ENCODE measurements at regions not wholly inside any gene's neighbourhood (a gene's known extent, or its start where the extent isn't known, plus 50 kb on each side); places are given as distances from the start of the nearest gene placed in this dataset.
"Not testable (repeated sequence)": the region's sequence is repeated elsewhere in the genome, so short reads cannot be mapped to it uniquely, and the experiment has no call there.

DNA sequence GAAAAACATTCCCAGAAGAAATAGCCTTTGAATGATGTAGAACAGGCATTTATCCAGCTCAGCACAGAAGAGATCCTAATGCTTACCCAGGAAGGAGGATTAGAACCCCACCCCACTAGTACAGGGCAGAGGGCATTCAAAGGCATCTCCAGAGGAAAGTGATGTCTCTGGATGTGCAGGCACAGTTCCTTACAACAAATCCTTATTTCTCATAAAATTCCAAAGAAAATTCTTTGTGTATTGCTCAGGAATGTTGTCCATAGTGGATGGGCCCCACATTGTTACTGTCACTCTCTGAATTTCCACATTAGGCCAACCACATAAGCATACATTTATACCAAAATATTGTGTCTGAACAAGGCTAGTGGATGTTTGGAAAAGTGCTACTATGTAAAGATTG is 243.0 kb downstream of the ADRA2A start:
- Histone ChIP-seq H3K9ac (ENCODE audit: insufficient read length) (no peak overlapping the region), H3K36me3 (ENCODE audit: insufficient read depth, low read length) (no peaks in the 10 kb centered on the region), H3K9me3 (ENCODE audit: low read depth, low read length) (no peaks in the 10 kb centered on the region), H3K4me3 (no peak overlapping the region), H3K27ac (no peak overlapping the region)
- DNase-seq (ENCODE audit: low read depth, low spot score), result no peak
- TF ChIP-seq POLR2AphosphoS5 (IDR thresholded peaks at IDR 0.05; ENCODE audit: borderline replicate concordance, low read depth, low read length) (no peak), FOXP2 (optimal IDR thresholded peaks at IDR 0.05; ENCODE audit: control extremely low read depth, extremely low read length, insufficient read depth) (no peak), EZH2 (IDR thresholded peaks at IDR 0.05) (no peak)

DNA sequence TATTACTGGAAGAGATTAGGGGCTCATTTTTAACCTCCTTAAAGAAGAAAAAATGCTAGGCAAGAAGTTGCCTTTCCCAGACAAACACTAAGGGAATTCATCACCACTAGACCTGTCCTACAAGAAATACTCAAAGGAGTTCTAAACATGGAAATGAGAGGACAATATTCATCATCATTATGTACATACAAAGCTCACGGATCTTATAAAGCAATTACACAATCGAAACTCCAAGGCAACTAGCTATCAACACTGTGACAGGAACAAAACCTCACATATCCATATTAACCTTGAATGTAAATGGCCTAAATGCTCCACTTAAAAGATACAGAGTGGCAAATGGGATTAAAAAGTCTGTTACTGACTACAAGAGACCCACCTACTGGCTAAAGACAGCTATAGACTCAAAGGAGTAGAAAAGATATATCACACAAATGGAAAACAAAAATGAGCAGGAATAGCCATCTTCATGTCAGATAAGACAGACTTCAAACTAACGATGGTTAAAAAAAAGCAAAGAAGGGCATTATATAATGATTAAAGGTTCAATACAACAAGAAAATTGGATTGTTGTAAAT is 246.6 kb downstream of the ADRA2A start:
- no peak for TF ChIP-seq EZH2 (IDR thresholded peaks at IDR 0.05)
- TF ChIP-seq POLR2AphosphoS5 (IDR thresholded peaks at IDR 0.05; ENCODE audit: borderline replicate concordance, low read depth, low read length), result no peak
- TF ChIP-seq FOXP2 (optimal IDR thresholded peaks at IDR 0.05; ENCODE audit: control extremely low read depth, extremely low read length, insufficient read depth), result no peak
- H3K9ac ChIP-seq (ENCODE audit: insufficient read length), result no peak overlapping the region
- no peak overlapping the region for H3K4me3 ChIP-seq
- DNase-seq (ENCODE audit: low read depth, low spot score), result no peak
- no peaks in the 10 kb centered on the region for H3K36me3 ChIP-seq (ENCODE audit: insufficient read depth, low read length)
- no peaks in the 10 kb centered on the region for H3K9me3 ChIP-seq (ENCODE audit: low read depth, low read length)
- H3K27ac ChIP-seq, result no peak overlapping the region

DNA sequence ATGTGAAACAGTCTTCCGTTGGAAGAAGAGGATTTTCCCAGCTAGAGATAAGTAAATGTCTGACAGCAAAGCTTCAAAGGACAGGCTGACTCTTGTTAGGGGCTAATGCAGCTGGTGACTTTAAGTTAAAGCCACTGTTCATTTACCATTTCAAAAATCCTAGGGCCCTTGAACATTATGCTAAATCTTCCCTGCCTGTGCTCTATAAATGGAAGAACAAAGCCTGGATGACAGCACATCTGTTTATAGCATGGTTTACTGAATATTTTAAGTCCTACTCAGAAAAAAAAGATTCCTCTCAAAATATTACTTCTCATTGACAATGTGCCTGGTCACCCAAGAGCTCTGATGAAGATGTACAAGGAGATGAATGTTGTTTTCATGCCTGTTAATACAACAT is 255.3 kb downstream of the ADRA2A start:
- not testable (repeated sequence) for H3K27ac ChIP-seq; H3K4me3 ChIP-seq; H3K36me3 ChIP-seq (ENCODE audit: insufficient read depth, low read length); H3K9me3 ChIP-seq (ENCODE audit: low read depth, low read length); DNase-seq (ENCODE audit: low read depth, low spot score); H3K9ac ChIP-seq (ENCODE audit: insufficient read length)

DNA sequence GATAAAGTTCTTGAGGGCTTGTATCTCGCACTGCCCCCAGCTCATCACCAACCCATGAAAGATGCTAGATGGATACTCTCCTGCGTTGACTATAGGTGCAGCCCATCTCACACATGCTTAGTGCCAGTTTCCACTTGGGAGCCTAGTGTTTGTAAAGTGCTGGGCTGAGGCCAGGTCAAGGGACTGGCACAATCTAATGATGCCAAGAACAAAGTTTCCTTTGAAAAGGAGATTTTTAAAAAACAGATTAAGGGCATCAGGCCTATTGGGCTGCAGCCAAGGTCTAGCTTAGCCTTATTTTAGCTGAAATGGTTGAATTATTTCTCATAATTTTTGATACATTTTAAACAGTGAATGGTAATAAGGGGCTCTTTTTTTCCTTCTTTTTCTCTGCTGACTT is 259.0 kb downstream of the ADRA2A start:
- H3K9ac ChIP-seq (ENCODE audit: insufficient read length), result no peak overlapping the region
- no peak for DNase-seq (ENCODE audit: low read depth, low spot score)
- H3K9me3 ChIP-seq (ENCODE audit: low read depth, low read length), result no peaks in the 10 kb centered on the region

DNA sequence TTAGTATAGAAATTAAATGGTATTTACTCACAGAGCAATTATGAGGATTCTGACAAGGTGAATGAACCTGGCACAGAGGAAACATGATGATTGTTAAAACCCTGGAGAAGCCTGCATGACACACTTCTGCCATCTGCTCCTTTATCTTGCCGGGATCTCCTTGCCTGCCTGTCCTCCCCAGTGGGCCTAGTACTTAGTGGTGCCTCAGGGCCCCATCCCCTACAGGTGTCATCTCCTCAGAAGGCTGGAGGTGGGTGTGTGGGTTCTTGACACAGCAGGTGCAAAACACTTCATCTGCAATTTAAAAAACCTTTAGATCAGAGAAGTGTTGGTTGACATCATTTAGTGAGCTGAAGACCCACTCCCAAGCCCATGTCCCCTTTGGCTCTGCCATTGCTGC is 261.2 kb downstream of the ADRA2A start:
- no peaks in the 10 kb centered on the region for H3K36me3 ChIP-seq (ENCODE audit: insufficient read depth, low read length)
- no peak overlapping the region for H3K9ac ChIP-seq (ENCODE audit: insufficient read length)
- H3K27ac ChIP-seq, result no peak overlapping the region
- no peak for TF ChIP-seq FOXP2 (optimal IDR thresholded peaks at IDR 0.05; ENCODE audit: control extremely low read depth, extremely low read length, insufficient read depth)
- no peak for TF ChIP-seq EZH2 (IDR thresholded peaks at IDR 0.05)
- no peak for TF ChIP-seq POLR2AphosphoS5 (IDR thresholded peaks at IDR 0.05; ENCODE audit: borderline replicate concordance, low read depth, low read length)
- DNase-seq (ENCODE audit: low read depth, low spot score), result no peak
- H3K9me3 ChIP-seq (ENCODE audit: low read depth, low read length), result no peaks in the 10 kb centered on the region
- H3K4me3 ChIP-seq, result no peak overlapping the region

More for the DNA sequence above, 259.0 kb downstream of the ADRA2A start:
- no peak overlapping the region for H3K27ac ChIP-seq
- no peak overlapping the region for H3K4me3 ChIP-seq
- no peak for TF ChIP-seq POLR2AphosphoS5 (IDR thresholded peaks at IDR 0.05; ENCODE audit: borderline replicate concordance, low read depth, low read length)
- TF ChIP-seq EZH2 (IDR thresholded peaks at IDR 0.05), result no peak
- TF ChIP-seq FOXP2 (optimal IDR thresholded peaks at IDR 0.05; ENCODE audit: control extremely low read depth, extremely low read length, insufficient read depth), result no peak
- H3K36me3 ChIP-seq (ENCODE audit: insufficient read depth, low read length), result no peaks in the 10 kb centered on the region

DNA sequence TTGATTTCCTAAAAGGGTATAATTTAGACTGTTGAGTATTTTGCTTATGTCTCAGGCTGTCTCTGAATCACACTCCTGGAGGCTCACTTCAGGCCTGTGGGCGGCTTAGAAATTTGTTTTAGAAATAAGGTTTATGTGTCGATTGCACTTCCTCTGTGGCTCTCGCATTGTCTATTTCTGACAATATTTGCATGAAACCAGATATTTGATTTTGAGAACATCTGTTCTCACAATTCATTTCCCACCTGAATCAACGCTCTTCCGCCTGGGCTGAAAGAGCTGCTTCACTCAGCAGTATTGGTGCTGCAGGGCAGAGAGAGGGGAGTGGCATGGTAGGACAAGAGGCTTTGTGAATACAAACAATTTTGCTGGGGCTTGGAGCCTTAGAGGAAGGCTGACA is 262.0 kb downstream of the ADRA2A start:
- no peak for TF ChIP-seq EZH2 (IDR thresholded peaks at IDR 0.05)
- TF ChIP-seq FOXP2 (optimal IDR thresholded peaks at IDR 0.05; ENCODE audit: control extremely low read depth, extremely low read length, insufficient read depth), result no peak
- no peak for TF ChIP-seq POLR2AphosphoS5 (IDR thresholded peaks at IDR 0.05; ENCODE audit: borderline replicate concordance, low read depth, low read length)
- Histone ChIP-seq H3K4me3 (no peak overlapping the region), H3K36me3 (ENCODE audit: insufficient read depth, low read length) (no peaks in the 10 kb centered on the region), H3K9ac (ENCODE audit: insufficient read length) (no peak overlapping the region), H3K9me3 (ENCODE audit: low read depth, low read length) (no peaks in the 10 kb centered on the region), H3K27ac (no peak overlapping the region)
- DNase-seq (ENCODE audit: low read depth, low spot score), result no peak

DNA sequence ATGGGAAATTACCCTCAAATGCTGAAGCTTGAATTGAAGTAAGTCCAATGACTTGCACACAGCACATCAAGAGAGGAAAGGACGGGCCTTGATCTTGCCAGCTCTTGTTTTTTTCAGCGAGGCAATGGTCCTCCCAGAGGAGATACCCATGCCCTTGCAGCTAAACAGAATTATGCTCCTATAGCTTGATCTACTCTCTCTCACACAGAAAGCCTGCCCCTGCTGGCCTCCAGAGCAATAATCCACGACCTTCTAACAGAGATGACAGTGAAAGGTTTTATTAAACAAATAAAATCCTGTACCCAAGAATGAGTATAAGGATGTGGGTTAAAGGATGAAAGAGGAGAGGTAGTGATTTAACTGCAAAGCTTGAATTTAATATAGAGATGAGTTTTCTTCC is 268.0 kb downstream of the ADRA2A start:
- H3K36me3 ChIP-seq (ENCODE audit: insufficient read depth, low read length), result no peaks in the 10 kb centered on the region
- H3K4me3 ChIP-seq, result no peak overlapping the region
- H3K27ac ChIP-seq, result no peak overlapping the region
- TF ChIP-seq POLR2AphosphoS5 (IDR thresholded peaks at IDR 0.05; ENCODE audit: borderline replicate concordance, low read depth, low read length) (no peak), FOXP2 (optimal IDR thresholded peaks at IDR 0.05; ENCODE audit: control extremely low read depth, extremely low read length, insufficient read depth) (no peak), EZH2 (IDR thresholded peaks at IDR 0.05) (no peak)
- H3K9ac ChIP-seq (ENCODE audit: insufficient read length), result no peak overlapping the region
- no peaks in the 10 kb centered on the region for H3K9me3 ChIP-seq (ENCODE audit: low read depth, low read length)
- DNase-seq (ENCODE audit: low read depth, low spot score), result no peak

DNA sequence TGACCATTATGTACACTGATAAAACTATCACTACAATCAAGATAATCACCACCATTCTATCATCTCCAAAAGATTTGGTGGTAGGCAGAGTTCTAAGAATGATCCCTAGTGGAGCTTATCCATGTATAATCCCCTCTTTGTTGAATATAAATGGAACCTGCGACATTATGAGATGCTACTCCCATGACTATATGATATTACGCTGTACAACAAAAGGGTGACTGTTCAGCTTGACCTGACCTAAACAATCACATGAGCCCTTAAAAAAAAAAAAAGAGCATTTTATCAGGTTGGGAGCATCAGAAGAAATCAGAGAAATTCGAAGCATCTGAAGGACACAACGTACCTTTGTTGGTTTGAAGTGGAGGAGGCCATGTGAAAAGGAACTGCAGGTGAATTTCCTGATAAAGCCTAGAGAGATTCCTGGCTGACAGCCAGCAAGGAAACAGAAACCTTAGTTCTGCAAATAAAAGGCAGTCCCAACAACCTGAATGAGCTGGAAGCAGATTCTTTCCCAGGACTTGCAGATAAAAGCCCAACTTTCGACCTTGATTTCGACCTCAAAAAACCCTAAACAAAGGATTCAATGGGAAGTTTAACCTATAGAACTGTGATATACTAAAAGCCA is 270.7 kb downstream of the ADRA2A start:
- no peak for DNase-seq (ENCODE audit: low read depth, low spot score)
- Histone ChIP-seq H3K36me3 (ENCODE audit: insufficient read depth, low read length) (no peaks in the 10 kb centered on the region), H3K27ac (no peak overlapping the region), H3K9ac (ENCODE audit: insufficient read length) (no peak overlapping the region), H3K9me3 (ENCODE audit: low read depth, low read length) (no peaks in the 10 kb centered on the region), H3K4me3 (no peak overlapping the region)
- TF ChIP-seq FOXP2 (optimal IDR thresholded peaks at IDR 0.05; ENCODE audit: control extremely low read depth, extremely low read length, insufficient read depth) (no peak), EZH2 (IDR thresholded peaks at IDR 0.05) (no peak), POLR2AphosphoS5 (IDR thresholded peaks at IDR 0.05; ENCODE audit: borderline replicate concordance, low read depth, low read length) (no peak)

DNA sequence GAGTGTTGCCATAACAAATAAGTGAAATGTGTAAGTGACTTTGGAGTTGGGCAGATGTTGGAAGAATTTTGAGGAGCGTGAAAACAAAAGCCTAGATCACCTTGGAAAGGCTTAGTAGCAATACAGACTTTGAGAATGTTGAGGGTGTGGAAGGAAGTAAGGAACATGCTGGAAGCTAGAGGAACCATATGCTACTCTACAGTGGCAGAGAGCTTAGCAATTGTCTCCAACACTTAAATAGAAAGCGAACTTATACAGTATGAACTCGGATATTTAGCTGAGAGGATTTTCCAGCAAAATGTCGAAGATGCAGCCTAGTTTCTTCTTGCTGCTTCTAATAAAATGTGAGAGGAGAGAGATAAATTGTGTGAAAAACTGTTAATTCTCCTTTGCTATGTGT is 271.2 kb downstream of the ADRA2A start:
- Histone ChIP-seq H3K9me3 (ENCODE audit: low read depth, low read length) (no peaks in the 10 kb centered on the region), H3K9ac (ENCODE audit: insufficient read length) (no peak overlapping the region), H3K4me3 (no peak overlapping the region), H3K27ac (no peak overlapping the region), H3K36me3 (ENCODE audit: insufficient read depth, low read length) (no peaks in the 10 kb centered on the region)
- TF ChIP-seq EZH2 (IDR thresholded peaks at IDR 0.05), result no peak
- no peak for DNase-seq (ENCODE audit: low read depth, low spot score)
